Keratinocyte (primary cell): ENCODE measurements at regions not wholly inside any gene's neighbourhood (a gene's known extent, or its start where the extent isn't known, plus 50 kb on each side); places are given as distances from the start of the nearest gene placed in this dataset.

Experiments
- DNase-seq: peaks from one replicate; pipeline ENCODE4 v3.0.0-alpha.2; 2011; ENCODE audit warnings: low read depth, missing footprints, low spot score
- FAIRE-seq: peaks from 2 replicates; lab custom pipeline; 2011; peaks lifted over from hg19 to GRCh38; lab: Jason Lieb, UNC
- H2AFZ ChIP-seq: 2 replicates; pipeline ENCODE4 v1.6.0; 2012; ENCODE audit warnings: low read length, control low read depth, inconsistent platforms; ENCODE audit not compliant: control insufficient read depth
- H3K27ac ChIP-seq: 2 replicates; pipeline ENCODE4 v1.5.1; 2011; ENCODE audit warnings: low read length; ENCODE audit not compliant: control insufficient read depth, insufficient read depth
- H3K27me3 ChIP-seq: 3 replicates; pipeline ENCODE4 v1.6.0; 2011; ENCODE audit warnings: low read length; ENCODE audit not compliant: control insufficient read depth, insufficient read depth; ENCODE audit errors: extremely low read depth
- H3K36me3 ChIP-seq, 2 experiments: 2 replicates in 1 of 2; 3 replicates in 1 of 2; pipeline ENCODE4 v1.5.1; 2011; ENCODE audit warnings: low read length in 2 of 2, mild to moderate bottlenecking in 1 of 2; ENCODE audit not compliant: control insufficient read depth in 2 of 2, insufficient read depth in 2 of 2; ENCODE audit errors: extremely low read depth in 1 of 2
- H3K4me1 ChIP-seq: 3 replicates; pipeline ENCODE4 v1.5.1; 2011; ENCODE audit warnings: low read length; ENCODE audit not compliant: control insufficient read depth, insufficient read depth; ENCODE audit errors: extremely low read depth
- H3K4me2 ChIP-seq: 3 replicates; pipeline ENCODE4 v1.6.0; 2011; ENCODE audit warnings: low read depth, low read length; ENCODE audit not compliant: control insufficient read depth, insufficient read depth; ENCODE audit errors: extremely low read depth
- H3K4me3 ChIP-seq, 3 experiments: fragments of 200-600 bp in 1 of 3; sonication (generic) in 1 of 3; 2 replicates in 2 of 3; 3 replicates in 1 of 3; pipeline ENCODE4 v1.5.1; 2011 to 2016; ENCODE audit warnings: low read length in 3 of 3, mild to moderate bottlenecking in 3 of 3, control low read depth in 2 of 3, inconsistent platforms in 1 of 3, low read depth in 1 of 3, mixed read lengths in 1 of 3, mixed run types in 1 of 3, moderate library complexity in 1 of 3; ENCODE audit not compliant: control insufficient read depth in 2 of 3, insufficient read depth in 2 of 3; ENCODE audit errors: extremely low read depth in 1 of 3
- H3K79me2 ChIP-seq: 2 replicates; pipeline ENCODE4 v1.6.0; 2012; ENCODE audit warnings: low read length; ENCODE audit not compliant: control insufficient read depth, insufficient read depth
- H3K9ac ChIP-seq: 3 replicates; pipeline ENCODE4 v1.6.0; 2011; ENCODE audit warnings: low read length; ENCODE audit not compliant: control insufficient read depth, insufficient read depth; ENCODE audit errors: extremely low read depth
- H3K9me1 ChIP-seq: 3 replicates; pipeline ENCODE4 v1.6.0; 2011; ENCODE audit warnings: low read length; ENCODE audit not compliant: control insufficient read depth, insufficient read depth; ENCODE audit errors: extremely low read depth
- H3K9me3 ChIP-seq: 2 replicates; pipeline ENCODE4 v1.5.1; 2012; ENCODE audit warnings: low read depth, low read length; ENCODE audit not compliant: control insufficient read depth
- H4K20me1 ChIP-seq: 3 replicates; pipeline ENCODE4 v1.6.0; 2011; ENCODE audit warnings: low read length; ENCODE audit not compliant: control insufficient read depth, insufficient read depth; ENCODE audit errors: extremely low read depth
- EZH2 ChIP-seq: IDR thresholded peaks from one replicate; pipeline ENCODE4 v1.6.1; 2012; ENCODE audit warnings: inconsistent platforms, mild to moderate bottlenecking, low read length, moderate library complexity
- dilution Hi-C: fragments of 300-500 bp; cut with MboI; formaldehyde crosslinking; loops from one replicate; pipeline ENCODE4 v1.7.0; 2020; ENCODE audit warnings: low sequenced_read_pairs; ENCODE audit not compliant: extremely low pct_ligation_motif_present
- TF ChIP-seq, protein P1 (sequence below), 3 experiments: IDR thresholded peaks in 1 of 3; conservative IDR thresholded peaks in 1 of 3; optimal IDR thresholded peaks in 1 of 3; 2 replicates in 2 of 3; 3 replicates in 1 of 3; pipeline versions ENCODE3 to v1.5.1; 2011; ENCODE audit warnings: low read length in 3 of 3, mild to moderate bottlenecking in 3 of 3, moderate library complexity in 2 of 3, control low read depth in 1 of 3, inconsistent platforms in 1 of 3; ENCODE audit not compliant: insufficient read depth in 2 of 3; ENCODE audit errors: extremely low read depth in 1 of 3

DNA sequence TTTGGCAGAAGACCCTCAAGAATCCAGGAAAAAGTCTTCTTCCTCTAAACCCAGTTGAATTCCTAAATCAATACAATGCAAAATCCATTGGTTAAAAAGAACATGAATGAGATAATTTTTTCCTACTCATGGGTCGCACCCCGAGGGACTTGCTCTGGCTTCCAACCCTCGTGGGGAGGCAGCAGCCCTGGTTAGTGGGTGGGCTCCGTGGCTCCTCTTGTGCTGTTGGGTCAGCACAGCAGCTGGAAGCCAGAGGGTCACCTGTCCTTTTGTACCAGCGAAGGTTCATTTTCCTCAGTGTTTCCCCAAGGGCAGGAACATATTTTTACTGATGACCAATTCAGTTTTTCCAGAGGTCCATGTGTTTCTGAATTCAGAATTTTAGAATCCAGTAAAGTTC is 120.6 kb upstream of the S1PR3 start:
- Histone ChIP-seq H3K79me2 (no peaks in the 10 kb centered on the region), H3K27me3 (peaks cover 3% of the 10 kb centered on the region), H3K4me3 (no peak overlapping the region), H4K20me1 (no peaks in the 10 kb centered on the region), H3K9me3 (no peaks in the 10 kb centered on the region), H2AFZ (no peak overlapping the region), H3K36me3 (no peaks in the 10 kb centered on the region), H3K9me1 (no peaks in the 10 kb centered on the region), H3K27ac (no peak overlapping the region), H3K9ac (no peak overlapping the region), H3K4me1 (no peaks in the 10 kb centered on the region), H3K4me2 (no peak overlapping the region)
- DNase-seq (no peak), FAIRE-seq (no peak)
- dilution Hi-C loops, result no loop called here
- no peak for TF ChIP-seq EZH2
- TF ChIP-seq, protein P1, sequence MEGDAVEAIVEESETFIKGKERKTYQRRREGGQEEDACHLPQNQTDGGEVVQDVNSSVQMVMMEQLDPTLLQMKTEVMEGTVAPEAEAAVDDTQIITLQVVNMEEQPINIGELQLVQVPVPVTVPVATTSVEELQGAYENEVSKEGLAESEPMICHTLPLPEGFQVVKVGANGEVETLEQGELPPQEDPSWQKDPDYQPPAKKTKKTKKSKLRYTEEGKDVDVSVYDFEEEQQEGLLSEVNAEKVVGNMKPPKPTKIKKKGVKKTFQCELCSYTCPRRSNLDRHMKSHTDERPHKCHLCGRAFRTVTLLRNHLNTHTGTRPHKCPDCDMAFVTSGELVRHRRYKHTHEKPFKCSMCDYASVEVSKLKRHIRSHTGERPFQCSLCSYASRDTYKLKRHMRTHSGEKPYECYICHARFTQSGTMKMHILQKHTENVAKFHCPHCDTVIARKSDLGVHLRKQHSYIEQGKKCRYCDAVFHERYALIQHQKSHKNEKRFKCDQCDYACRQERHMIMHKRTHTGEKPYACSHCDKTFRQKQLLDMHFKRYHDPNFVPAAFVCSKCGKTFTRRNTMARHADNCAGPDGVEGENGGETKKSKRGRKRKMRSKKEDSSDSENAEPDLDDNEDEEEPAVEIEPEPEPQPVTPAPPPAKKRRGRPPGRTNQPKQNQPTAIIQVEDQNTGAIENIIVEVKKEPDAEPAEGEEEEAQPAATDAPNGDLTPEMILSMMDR (optimal IDR thresholded peaks at IDR 0.05 in 1 of 3, IDR thresholded peaks at IDR 0.05 in 1 of 3, conservative IDR thresholded peaks at IDR 0.05 in 1 of 3; ENCODE audit: extremely low read depth in 1 of 3, insufficient read depth in 2 of 3, low read length in 3 of 3), result no peak

DNA sequence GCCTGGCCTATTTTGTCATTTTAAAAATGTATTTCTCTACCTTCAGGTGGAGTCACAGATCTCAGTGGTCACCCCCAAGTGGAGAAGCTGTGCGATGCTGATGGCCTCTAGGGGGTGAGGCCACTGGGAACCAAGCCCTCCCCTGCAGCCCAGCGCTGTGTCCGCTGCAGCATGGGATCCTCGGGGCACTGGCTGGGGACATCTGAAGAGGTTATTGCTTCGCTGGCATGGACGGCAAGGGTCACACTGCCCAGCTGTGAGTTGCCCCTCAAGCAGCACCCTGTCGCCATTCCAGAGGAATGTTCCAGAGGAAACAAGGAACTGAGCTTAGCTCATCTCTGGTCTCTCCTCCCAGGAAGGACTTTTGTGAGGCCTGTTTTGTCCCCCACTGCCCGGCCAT is 119.6 kb upstream of the S1PR3 start:
- no peaks in the 10 kb centered on the region for H3K79me2 ChIP-seq
- H3K27ac ChIP-seq, result no peak overlapping the region
- no peaks in the 10 kb centered on the region for H4K20me1 ChIP-seq
- H3K9me1 ChIP-seq, result no peaks in the 10 kb centered on the region
- H3K4me2 ChIP-seq, result no peak overlapping the region
- H3K4me1 ChIP-seq, result no peaks in the 10 kb centered on the region
- no peak for TF ChIP-seq EZH2
- TF ChIP-seq, protein P1 (optimal IDR thresholded peaks at IDR 0.05 in 1 of 3, IDR thresholded peaks at IDR 0.05 in 1 of 3, conservative IDR thresholded peaks at IDR 0.05 in 1 of 3; ENCODE audit: extremely low read depth in 1 of 3, insufficient read depth in 2 of 3, low read length in 3 of 3), result no peak
- no peak overlapping the region for H3K4me3 ChIP-seq
- peaks cover 3% of the 10 kb centered on the region for H3K27me3 ChIP-seq
- DNase-seq (no peak), FAIRE-seq (no peak)
- H3K9ac ChIP-seq, result no peak overlapping the region
- no peaks in the 10 kb centered on the region for H3K9me3 ChIP-seq
- dilution Hi-C loops, result no loop called here
- H3K36me3 ChIP-seq, result no peaks in the 10 kb centered on the region
- no peak overlapping the region for H2AFZ ChIP-seq
